HG03139 (cell line): ENCODE measurements at regions not wholly inside any gene's neighbourhood (a gene's known extent, or its start where the extent isn't known, plus 50 kb on each side); places are given as distances from the start of the nearest gene placed in this dataset.
A peak's percentile ranks its signal among the peaks of the same experiment; 100 is the strongest.
"Not testable (repeated sequence)": the region's sequence is repeated elsewhere in the genome, so short reads cannot be mapped to it uniquely, and the experiment has no call there.

Experiments used
- ATAC-seq: cut with Tn5 transposase; IDR thresholded peaks from one replicate; pipeline ENCODE4 v1.9.1; 2021; ENCODE audit not compliant: unreplicated experiment

DNA sequence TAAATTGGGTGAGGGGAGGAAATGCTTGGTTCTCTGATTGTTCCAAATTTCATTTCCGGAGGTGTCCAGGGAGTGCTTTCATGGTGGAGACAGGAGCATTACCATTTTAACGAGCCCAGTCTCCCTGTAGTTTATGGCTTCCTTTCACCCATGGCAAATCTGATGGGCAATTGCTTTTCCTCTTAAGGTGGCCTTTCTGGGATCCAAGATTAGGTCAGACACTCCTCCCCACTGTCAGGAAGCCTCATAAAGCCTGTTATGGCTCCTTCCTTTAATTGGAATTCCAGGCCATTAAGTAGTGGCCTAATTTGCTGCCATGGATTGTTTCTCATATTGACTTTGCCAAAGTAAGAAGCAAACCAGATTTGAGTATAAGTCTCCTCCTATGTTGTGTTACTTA, 157.8 kb downstream of the PDCD6IP start:
- ATAC-seq = no peak

GRCh38 chr3:33956776-33957175, 158.3 kb downstream of the PDCD6IP start:
- no peak for ATAC-seq

DNA sequence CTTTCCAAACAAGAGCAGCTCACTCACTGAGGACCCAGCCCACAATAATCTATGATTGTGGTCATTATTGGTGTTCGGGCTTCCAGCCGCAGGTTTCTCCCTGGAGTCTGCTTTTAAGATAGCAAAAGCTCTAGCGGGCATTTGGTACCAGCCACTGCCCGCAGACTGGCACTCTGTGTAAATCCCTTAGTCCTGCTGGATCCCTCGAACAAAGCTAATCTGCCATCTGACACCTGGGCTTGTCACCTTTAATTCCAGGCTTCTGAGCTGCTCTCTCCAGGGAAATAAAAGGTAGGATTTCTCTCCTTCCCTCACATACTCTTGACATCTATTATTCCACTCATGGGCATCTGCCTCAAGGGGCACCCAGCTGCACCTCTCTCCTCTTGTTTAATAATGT, 158.7 kb downstream of the PDCD6IP start:
- ATAC-seq = no peak

DNA sequence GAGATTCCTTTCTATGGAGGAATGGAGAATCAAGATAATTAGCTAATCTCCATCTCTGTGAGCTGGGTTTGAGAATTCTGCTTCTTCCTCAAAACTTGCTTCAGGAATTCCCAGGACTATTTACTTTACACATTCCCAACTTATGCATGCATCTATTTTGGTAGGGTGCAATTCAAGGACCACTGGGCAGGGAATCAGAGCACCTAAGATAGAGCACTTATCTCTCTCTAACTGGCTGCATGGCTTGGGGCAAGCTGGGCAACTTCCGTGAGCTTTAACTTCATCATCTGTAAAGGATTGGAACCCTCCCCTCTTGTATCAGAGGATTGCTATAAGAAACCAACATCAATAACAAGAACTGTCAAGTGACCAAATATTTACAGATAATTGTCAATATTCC, 160.2 kb downstream of the PDCD6IP start:
- no peak for ATAC-seq

- no peak for ATAC-seq
Observed at GRCh38 chr3:33962396-33962795, 164.0 kb downstream of the PDCD6IP start.

GRCh38 chr3:33970180-33970579, 171.8 kb downstream of the PDCD6IP start:
- not testable (repeated sequence) for ATAC-seq

- ATAC-seq = no peak
Observed at GRCh38 chr3:33971055-33971454, 172.6 kb downstream of the PDCD6IP start.

GRCh38 chr3:33975463-33975862, 177.0 kb downstream of the PDCD6IP start:
- ATAC-seq = no peak

- no peak for ATAC-seq
Observed at GRCh38 chr3:33977227-33977626, 178.8 kb downstream of the PDCD6IP start.

DNA sequence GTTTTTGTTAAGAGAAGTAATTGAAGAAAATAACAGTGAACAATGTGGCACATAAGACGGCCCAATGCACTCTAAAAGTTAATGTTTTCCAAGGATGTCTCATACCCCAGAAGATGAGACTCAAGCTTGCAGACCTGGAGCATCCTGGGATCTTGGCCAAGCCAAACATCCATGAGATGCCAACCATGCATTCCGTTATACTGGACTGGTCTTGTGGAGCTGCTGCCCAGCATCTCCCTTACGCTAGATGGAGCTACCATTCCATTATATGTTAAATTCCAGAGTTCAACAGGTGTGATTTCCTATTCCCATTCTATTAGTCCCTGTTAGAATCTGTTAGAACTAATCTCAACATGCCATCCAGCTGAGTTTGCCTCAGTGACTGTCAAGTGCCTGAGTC, 181.8 kb downstream of the PDCD6IP start:
- ATAC-seq = no peak

GRCh38 chr3:33982269-33982798, 183.9 kb downstream of the PDCD6IP start:
- no peak for ATAC-seq

- not testable (repeated sequence) for ATAC-seq
Observed at GRCh38 chr3:33982949-33983348, 184.5 kb downstream of the PDCD6IP start.

GRCh38 chr3:33989229-33989628, 190.8 kb downstream of the PDCD6IP start:
- ATAC-seq = no peak

GRCh38 chr3:33991673-33992072, 193.2 kb downstream of the PDCD6IP start:
- ATAC-seq = no peak

DNA sequence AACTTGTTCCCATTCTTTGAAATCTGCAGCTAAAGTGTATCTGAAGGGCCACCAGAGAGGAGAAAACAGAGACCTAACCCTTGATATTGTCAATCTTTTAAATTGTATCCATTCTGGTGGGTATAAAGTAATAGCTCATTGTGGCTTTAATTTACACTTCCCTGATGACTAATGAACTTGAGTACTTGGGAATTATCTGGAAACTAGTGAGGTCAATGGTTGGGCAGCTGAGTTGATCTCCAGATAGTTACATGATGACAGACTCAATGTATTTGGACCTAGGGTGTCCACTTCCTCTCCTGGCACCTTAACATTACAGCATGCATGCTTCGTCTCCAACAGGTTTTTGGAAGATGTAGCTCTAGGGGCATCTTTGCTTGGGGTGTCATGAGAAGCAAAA, 195.2 kb downstream of the PDCD6IP start:
- ATAC-seq = no peak

DNA sequence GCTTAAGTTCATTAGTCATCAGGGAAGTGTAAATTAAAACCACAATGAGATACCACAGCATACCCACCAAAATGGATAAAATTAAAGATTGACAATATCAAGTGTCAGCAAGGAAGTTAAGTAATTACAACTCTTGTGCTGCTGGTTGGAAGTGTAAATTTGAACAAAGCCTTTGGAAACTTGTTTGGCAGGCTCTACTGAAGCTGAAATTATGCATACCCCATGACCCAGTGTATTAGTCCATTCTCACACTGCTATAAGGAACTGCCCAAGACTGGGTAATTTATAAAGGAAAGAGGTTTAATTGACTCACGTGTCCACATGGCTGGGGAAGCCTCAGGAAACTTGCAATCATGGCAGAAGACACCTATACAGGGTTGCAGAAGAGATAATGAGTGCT, 196.1 kb downstream of the PDCD6IP start:
- no peak for ATAC-seq

DNA sequence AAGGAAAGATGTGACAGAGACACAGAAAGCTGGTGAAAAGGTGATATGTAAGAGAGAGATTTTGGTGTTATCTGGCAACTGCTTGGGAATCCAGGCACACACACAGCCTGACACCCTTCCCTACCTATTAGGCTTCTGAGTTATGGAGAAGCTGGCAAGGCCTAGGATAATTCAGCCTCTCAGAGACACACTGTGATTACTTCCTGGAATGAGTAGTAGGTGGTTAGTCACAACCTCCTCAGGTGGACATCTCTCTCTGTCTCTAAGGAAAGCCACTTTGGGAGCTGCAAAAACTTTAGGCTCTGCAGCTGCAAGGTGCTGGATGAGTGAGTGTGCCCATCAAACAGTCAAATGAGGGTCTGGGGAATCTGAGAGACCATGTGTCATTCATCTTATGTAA, 201.9 kb downstream of the PDCD6IP start:
- no peak for ATAC-seq

DNA sequence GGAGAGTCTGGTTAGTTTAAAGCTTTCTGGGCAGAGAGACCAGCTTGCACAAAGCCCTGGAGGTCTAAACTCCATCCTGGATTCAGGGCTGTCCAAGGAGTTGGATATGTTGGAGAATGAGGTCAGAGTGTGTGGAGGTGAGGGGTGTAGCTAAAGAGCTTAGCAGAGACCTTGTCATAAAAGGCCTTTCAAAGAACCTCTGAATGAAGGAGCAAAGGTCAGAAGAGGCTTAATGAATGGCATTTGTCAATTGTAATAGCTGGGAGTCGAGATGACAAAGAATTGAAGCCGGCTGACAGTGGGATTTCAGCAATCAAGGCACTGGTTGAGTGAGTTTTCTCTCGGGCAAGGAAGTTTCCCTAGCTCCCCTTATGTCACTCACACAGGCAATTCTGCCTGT, 202.6 kb downstream of the PDCD6IP start:
- no peak for ATAC-seq

DNA sequence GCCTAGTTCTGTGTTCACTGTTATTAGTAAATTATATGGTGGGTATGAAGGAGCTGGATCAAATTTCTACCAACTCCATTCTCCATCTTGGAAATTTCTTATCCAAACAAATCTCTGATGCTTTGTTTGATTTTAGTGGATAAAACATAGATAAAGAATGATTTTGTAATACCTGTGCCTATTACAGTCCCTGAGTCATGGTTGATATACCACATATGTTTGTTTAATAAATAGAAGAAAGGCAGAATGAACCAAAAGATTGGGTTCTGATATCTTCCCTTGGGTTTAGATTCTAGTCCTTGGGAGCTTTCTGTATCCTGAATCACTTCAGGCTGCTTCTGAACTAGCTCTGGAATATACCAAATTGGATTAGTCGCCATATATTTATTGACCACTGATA, 203.6 kb downstream of the PDCD6IP start:
- no peak for ATAC-seq

DNA sequence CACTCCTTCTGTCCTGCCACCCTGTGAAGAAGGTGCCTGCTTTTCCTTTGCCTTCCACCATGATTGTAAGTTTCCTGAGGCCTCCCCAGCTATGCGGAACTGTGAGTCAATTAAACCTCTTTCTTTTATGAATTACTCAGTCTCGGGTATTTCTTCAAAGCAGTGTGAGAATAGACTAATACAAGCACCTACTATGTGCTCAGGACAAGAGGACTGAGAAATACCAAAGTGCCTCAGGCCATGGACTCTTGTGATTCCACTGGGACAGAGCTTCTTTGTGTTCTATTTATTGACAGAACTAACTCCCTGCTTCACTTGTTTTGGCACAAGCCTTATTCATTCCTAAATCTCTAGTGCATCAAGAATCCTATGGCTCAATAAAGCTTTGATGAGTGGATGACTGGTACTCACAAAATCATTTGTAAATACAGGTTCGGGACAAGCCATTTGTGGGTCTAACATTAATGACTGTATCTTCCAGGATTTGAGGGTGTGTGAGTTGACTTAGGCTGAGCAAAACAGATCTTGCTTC, 204.2 kb downstream of the PDCD6IP start:
- no peak for ATAC-seq

- no peak for ATAC-seq
Observed at GRCh38 chr3:34005886-34006285, 207.5 kb downstream of the PDCD6IP start.

GRCh38 chr3:34008191-34008590, 209.8 kb downstream of the PDCD6IP start:
- peak; percentile 38 for ATAC-seq
